Esophagus mucosa (tissue), 1 donor: ENCODE measurements at regions not wholly inside any gene's neighbourhood (a gene's known extent, or its start where the extent isn't known, plus 50 kb on each side); places are given as distances from the start of the nearest gene placed in this dataset.
"Not testable (repeated sequence)": the region's sequence is repeated elsewhere in the genome, so short reads cannot be mapped to it uniquely, and the experiment has no call there.

ENCODE experiments used
- ATAC-seq: fragments of 200-7000 bp; cut with Tn5 transposase; one replicate; pipeline ENCODE4 v1.9.1; 2020
- donor health status: DM: yes; HTN: yes; CAD: no.

GRCh38 chr4:163273922-163274321, 58.5 kb downstream of the NPY1R start:
- ATAC-seq, result no peak

- ATAC-seq, result no peak
These were observed 59.2 kb downstream of the NPY1R start for GRCh38 chr4:163273203-163273602.

GRCh38 chr4:163271555-163272127, 60.8 kb downstream of the NPY1R start:
- ATAC-seq, result no peak

- ATAC-seq, result no peak
These were observed 62.5 kb downstream of the NPY1R start for GRCh38 chr4:163269869-163270268.

- no peak for ATAC-seq
These were observed 63.2 kb downstream of the NPY1R start for GRCh38 chr4:163269166-163269565.

GRCh38 chr4:163264934-163265333, 67.5 kb downstream of the NPY1R start:
- no peak for ATAC-seq

GRCh38 chr4:163263606-163264005, 68.8 kb downstream of the NPY1R start:
- no peak for ATAC-seq

GRCh38 chr4:163256680-163257343, 75.6 kb downstream of the NPY1R start:
- no peak for ATAC-seq

- ATAC-seq, result no peak
These were observed 81.2 kb downstream of the NPY1R start for GRCh38 chr4:163251204-163251603.

GRCh38 chr4:163249042-163249441, 82.4 kb upstream of the NAF1 start:
- no peak for ATAC-seq

- ATAC-seq, result no peak
These were observed 78.5 kb upstream of the NAF1 start for GRCh38 chr4:163245044-163245728.

- ATAC-seq, result no peak
These were observed 76.7 kb upstream of the NAF1 start for GRCh38 chr4:163243297-163243981.

- no peak for ATAC-seq
These were observed 71.2 kb upstream of the NAF1 start for GRCh38 chr4:163237856-163238255.

- not testable (repeated sequence) for ATAC-seq
These were observed 69.7 kb upstream of the NAF1 start for GRCh38 chr4:163236389-163236788.

- peak; percentile 44 for ATAC-seq
These were observed 66.6 kb upstream of the NAF1 start for GRCh38 chr4:163233321-163233720.

- no peak for ATAC-seq
These were observed 62.0 kb upstream of the NAF1 start for GRCh38 chr4:163228648-163229047.

- no peak for ATAC-seq
These were observed 54.8 kb upstream of the NAF1 start for GRCh38 chr4:163221467-163221866.

GRCh38 chr4:163217505-163217904, 50.8 kb upstream of the NAF1 start:
- ATAC-seq, result no peak
